Stomach (tissue), 4 donors: ENCODE measurements at regions not wholly inside any gene's neighbourhood (a gene's known extent, or its start where the extent isn't known, plus 50 kb on each side); places are given as distances from the start of the nearest gene placed in this dataset.

Experiments
- CTCF ChIP-seq, 7 experiments: fragments of 450-650 bp in 4 of 7; fragments of 200-600 bp in 3 of 7; sonication (generic) in 3 of 7; IDR thresholded peaks; one replicate each; pipeline ENCODE4 v1.5.1; 2016 to 2019; ENCODE audit warnings: antibody characterized with exemption in 7 of 7, control low read depth in 2 of 7, mild to moderate bottlenecking in 1 of 7
- POLR2A ChIP-seq, 4 donors: fragments of 450-650 bp; IDR thresholded peaks; one replicate each; pipeline ENCODE4 v1.6.1; 2016; ENCODE audit warnings: antibody characterized with exemption in 4 of 4, control low read depth in 2 of 4, mild to moderate bottlenecking in 1 of 4, moderate library complexity in 1 of 4

GRCh38 chr1:173276922-173277800 lies 70.0 kb upstream of the TNFSF4 start:
- TF ChIP-seq CTCF (IDR thresholded peaks at IDR 0.05) (no peak), POLR2A (IDR thresholded peaks at IDR 0.05) (no peak)
